Cerebellar cortex (tissue), 1 donor: ENCODE measurements at regions not wholly inside any gene's neighbourhood (a gene's known extent, or its start where the extent isn't known, plus 50 kb on each side); places are given as distances from the start of the nearest gene placed in this dataset.
"Not testable (repeated sequence)": the region's sequence is repeated elsewhere in the genome, so short reads cannot be mapped to it uniquely, and the experiment has no call there.

Source experiments
- DNase-seq: peaks from one replicate; pipeline ENCODE4 v3.0.0-alpha.2; 2015; ENCODE audit warnings: low spot score

GRCh38 chr2:87075054-87075790, 53.6 kb upstream of the PLGLB1 start:
- DNase-seq: not testable (repeated sequence)

DNA sequence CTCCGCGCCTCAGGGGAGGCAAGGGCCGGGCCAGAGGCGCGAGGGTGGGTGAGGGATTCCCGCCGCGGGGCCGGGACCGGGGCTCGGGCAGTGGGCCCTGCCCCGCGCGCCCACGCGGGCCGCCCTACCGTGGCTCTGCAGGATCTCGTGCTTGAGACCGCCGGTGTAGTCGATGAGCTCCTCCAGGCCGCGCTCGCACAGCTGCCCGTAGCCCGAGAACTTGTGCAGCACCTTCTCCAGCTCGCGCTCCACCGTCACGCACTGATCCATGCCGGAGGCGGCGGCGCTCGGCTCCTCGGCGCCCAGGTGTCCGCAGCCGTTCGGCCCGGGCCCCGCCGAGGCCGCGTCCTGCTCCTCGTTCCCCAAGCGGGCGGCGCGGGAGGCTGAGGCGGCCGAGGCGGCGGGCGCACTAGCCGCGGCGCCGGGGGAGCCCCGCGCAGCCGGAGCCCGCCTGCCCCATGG, 54.2 kb upstream of the PLGLB1 start:
- DNase-seq: peak; percentile 14

GRCh38 chr2:87076253-87077123, 54.8 kb upstream of the PLGLB1 start:
- peak; percentile 82 for DNase-seq

- not testable (repeated sequence) for DNase-seq
Observed at GRCh38 chr2:87077124-87077446, 55.4 kb upstream of the PLGLB1 start.

- DNase-seq: not testable (repeated sequence)
Observed at GRCh38 chr2:87081727-87082126, 60.1 kb upstream of the PLGLB1 start.

- DNase-seq: not testable (repeated sequence)
Observed at GRCh38 chr2:87088079-87088478, 66.4 kb upstream of the PLGLB1 start.

- not testable (repeated sequence) for DNase-seq
Observed at GRCh38 chr2:87089401-87089800, 67.8 kb upstream of the PLGLB1 start.

- DNase-seq: not testable (repeated sequence)
Observed at GRCh38 chr2:87093252-87093651, 71.6 kb upstream of the PLGLB1 start.

DNA sequence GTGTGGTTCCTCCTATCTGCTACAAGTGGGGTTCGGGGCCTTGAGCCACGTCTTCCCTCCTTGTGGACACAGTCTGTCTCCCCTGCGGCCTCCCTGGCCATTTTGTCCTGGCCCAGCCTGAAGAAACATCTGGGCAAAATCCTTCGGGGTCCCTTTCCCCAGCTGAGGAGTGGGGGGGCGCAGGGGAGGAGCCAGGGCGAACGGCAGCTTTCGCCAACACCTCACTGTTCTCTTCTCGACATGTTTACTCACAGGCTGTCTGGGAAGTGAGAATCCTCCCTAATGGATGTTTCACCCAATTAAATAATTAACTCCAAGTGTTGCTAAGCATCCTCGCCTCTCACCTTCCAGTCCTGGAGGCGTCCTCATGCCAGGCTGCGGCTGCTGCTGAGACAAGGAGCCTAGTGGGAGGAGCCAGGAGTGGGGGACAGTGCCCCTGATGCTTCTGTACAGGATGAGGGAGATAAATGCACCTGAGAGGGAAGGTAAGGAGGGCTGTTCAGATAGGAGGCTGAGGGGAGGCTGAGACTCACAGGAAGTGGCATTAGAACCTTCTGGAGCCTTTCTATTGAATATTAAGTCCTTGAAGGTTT, 72.4 kb upstream of the PLGLB1 start:
- not testable (repeated sequence) for DNase-seq

DNA sequence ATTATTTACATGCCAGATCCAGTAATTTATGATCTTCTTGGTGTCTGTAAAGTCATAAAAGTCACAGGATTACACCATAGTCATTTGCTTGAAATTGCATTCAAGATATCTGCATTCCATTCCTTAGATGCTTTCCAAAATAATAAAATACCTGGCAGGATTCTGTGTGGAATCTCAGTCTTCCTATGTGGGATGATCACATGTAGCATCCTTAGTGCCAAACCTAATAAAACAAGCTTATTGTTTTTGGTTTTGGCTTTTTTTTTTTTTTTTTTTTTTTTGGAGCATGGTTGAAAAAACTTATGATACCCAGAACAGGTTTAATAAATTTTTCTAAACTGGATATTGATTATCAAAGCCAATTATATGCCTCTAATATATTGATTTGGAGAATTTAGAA, 74.2 kb upstream of the PLGLB1 start:
- DNase-seq: not testable (repeated sequence)

GRCh38 chr2:87128761-87129553, 107.3 kb upstream of the PLGLB1 start:
- DNase-seq: not testable (repeated sequence)

GRCh38 chr2:87132577-87132976, 110.9 kb upstream of the PLGLB1 start:
- DNase-seq: not testable (repeated sequence)

DNA sequence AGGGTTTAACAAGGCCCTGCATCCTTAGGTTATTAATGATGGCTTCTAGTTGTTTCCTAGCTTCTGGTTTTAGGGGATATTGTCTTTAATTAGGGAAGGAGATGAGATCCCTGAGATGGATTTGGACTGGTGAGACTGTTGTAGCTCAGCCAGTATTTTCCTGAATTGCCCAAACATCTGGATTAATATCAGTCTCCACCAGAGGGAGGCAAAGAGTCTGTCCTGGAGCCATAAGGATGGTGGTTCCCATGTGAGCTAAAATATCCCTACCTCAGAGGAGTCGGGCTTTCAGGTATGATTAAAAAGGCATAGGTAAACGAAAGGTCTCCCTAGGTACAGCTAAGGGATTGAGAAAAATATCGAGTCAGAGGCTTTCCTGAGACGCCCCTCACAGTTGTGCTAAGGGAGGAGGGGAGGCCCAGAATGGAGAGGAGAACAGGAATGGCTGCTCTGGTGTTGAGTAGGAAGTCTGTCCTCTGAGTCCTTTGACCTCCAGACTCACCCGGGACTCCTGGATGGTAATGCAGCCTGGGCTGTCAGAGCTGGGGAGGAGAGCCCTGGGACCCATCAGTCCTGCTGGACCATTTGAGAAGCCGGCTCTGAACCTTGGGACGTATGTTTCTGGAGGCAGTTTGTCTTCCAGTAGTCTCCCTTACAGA, 130.3 kb upstream of the PLGLB1 start:
- not testable (repeated sequence) for DNase-seq

DNA sequence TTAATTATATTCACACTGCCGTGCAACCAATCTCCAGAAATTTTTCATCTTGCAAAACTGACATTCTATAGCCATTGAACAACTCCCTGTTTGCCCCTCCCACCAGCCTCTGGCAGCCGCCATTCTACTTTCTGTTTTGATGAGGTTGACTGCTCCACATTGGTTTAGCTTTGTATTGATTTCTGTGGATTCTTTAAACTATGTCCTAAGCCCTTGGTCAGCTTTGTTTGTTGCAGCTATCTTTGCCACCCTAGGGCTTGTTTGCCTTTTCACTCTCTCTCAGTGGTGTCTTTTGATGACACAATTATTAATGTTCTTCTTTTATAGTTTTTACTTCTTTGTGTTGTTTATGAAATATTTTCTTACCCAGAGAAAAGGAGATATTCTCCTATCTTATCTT, 152.8 kb upstream of the PLGLB1 start:
- not testable (repeated sequence) for DNase-seq

GRCh38 chr2:87183373-87183772, 161.7 kb upstream of the PLGLB1 start:
- DNase-seq: not testable (repeated sequence)

DNA sequence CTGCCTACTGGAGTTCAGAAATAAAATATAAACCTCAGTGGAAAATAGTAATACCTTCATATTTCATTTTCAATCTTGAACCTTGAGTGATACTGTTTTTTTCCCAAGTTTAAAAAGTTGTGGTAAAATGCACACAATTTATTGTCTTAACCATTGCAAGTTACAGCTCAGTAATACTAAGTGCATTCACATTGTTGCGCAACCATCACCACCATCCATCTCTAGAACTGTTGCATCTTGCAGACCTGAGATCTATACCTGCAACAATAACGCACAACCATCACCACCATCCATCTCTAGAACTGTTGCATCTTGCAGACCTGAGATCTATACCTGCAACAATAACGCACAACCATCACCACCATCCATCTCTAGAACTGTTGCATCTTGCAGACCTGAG, 162.6 kb upstream of the PLGLB1 start:
- DNase-seq: not testable (repeated sequence)

- not testable (repeated sequence) for DNase-seq
Observed at GRCh38 chr2:87189214-87189613, 167.6 kb upstream of the PLGLB1 start.

DNA sequence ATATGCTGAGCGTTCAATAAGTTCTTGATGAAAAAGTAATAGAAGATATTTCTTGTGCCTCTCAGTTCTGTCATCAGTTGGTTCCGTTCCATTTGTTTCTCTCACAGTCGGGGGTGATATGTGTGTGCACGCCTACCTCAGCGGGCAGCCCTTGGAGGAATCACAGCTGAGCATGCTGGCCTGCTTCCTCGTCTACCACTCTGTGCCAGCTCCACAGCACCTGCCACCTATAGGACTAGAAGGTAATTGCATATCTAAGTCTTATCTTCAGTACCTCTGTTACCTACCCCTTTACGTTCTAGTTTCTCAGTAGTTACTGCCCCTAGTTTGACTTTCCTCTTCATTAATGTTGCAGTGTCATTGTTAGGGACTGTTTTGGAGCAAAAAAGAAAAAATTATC, 171.7 kb upstream of the PLGLB1 start:
- not testable (repeated sequence) for DNase-seq

- not testable (repeated sequence) for DNase-seq
Observed at GRCh38 chr2:87194254-87194999, 172.8 kb upstream of the PLGLB1 start.

DNA sequence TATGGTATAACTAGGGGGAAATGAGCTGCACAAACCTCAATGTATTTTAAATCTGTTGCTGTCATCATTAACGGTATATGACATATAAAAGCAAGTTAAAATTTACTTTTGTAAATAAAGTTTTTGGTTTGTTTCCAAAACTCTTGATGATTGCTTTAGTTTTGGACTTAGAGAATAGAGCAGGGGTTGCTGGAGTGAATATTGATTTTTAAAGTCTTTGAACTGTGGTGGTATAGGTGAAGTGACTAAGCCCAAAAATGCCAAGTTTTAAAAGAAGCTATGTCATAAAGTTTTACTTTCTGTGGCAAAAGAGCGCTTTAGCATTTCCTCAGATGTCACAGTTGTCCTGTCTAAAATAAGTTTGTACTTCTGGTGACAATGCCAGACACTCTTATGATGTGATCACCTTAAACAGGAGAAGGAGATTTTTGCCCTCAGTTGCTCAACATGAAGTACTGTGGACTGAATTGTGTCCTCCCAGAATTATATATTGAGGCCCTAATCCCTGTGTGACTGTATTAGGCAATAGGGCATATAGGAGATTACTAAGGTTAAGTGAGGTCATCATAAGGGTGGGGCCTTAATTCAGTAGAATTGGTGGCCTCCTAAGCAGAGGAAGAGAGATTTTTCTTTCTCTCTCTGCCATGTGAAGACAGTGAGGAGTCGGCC, 175.2 kb upstream of the PLGLB1 start:
- DNase-seq: not testable (repeated sequence)
